NCI-H69 (cell line): ENCODE measurements at regions not wholly inside any gene's neighbourhood (a gene's known extent, or its start where the extent isn't known, plus 50 kb on each side); places are given as distances from the start of the nearest gene placed in this dataset.
"Not testable (repeated sequence)": the region's sequence is repeated elsewhere in the genome, so short reads cannot be mapped to it uniquely, and the experiment has no call there.

Experiments used
- DNase-seq: peaks from one replicate; lab custom pipeline; 2025; lab: John Stamatoyannopoulos, UW

- DNase-seq: no peak
These were observed 126.3 kb upstream of the TACR1 start for GRCh38 chr2:75325594-75325993.

- no peak for DNase-seq
These were observed 125.6 kb upstream of the TACR1 start for GRCh38 chr2:75324861-75325284.

GRCh38 chr2:75324141-75324540 is 124.8 kb upstream of the TACR1 start:
- no peak for DNase-seq

GRCh38 chr2:75321599-75321922 is 122.2 kb upstream of the TACR1 start:
- DNase-seq: no peak

- DNase-seq: no peak
These were observed 121.7 kb upstream of the TACR1 start for GRCh38 chr2:75320898-75321598.

DNA sequence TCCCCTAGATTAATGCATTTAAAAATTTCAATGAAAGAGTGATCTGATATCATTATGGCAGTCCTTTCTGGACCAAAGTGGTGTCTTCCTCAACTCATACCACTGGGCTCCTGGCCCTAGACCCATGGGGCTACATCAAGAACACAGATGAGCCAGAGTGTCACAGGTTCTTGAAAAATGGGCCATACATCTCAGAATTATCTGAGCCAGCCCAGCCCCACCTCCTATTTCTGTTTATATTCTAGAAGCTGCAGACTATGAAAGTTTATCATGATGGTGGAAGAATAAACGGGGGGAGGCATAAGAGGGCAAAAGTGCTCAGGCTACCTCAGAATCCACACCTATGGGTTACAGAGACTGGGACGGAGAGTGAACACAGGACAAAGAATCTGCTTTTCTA is 120.6 kb upstream of the TACR1 start:
- no peak for DNase-seq

GRCh38 chr2:75317802-75318201 is 118.5 kb upstream of the TACR1 start:
- DNase-seq: no peak

DNA sequence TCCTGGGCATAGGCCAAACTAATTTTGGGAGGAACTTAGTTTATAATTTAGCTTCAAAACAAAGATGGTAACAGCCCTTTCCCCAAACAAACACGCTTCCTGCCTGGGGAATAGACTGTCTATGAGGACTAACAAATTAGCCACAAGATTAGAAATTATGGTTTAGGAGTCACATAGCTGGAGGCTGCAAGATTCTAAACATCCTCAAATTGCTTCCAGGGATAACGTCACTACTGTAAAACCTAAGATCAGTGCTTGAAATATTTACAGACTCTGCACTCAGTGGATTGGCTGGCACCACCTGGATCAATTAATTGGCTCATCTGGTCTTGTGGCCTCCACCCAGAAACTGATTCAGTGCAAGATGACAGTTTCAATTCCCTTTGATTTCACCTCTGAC is 118.0 kb upstream of the TACR1 start:
- DNase-seq: no peak

DNA sequence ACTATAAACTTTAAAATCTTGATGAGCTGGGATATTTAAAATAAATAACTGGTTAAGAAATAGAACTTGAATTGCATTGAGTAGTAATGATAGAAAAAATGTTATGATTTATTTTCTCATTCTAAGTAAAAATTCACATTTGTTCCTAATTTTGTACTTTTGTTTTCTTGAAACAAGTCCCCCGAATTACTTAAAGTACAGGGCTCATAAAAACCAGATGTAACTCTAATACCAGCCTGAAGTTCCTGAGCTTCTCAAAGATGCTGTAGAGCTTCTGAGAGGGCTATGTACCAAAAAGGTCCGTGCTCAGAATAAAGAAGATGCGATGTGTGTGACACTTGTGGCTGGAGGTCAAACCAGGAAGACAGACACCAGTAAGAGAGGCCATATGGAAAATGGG is 116.1 kb upstream of the TACR1 start:
- DNase-seq: no peak

DNA sequence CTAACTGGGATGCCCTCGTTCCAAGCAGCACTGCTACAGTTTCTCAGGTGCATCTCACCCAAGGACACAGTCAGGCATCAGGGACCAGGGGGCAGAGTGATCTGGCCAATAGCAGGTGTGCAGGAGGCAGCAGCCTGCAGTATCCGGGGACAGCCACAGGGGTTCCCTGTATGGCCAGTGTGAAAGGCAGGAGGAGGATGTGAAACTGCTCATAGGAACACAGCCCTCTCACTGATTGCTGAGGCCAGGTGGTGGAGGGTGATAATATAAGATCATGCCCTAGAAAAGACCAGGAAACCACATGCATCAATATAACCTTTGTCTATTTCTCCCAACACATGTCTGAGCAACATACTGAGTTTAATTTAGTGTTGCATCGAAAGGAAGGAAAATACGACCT is 112.7 kb upstream of the TACR1 start:
- peak; percentile 10 for DNase-seq

DNA sequence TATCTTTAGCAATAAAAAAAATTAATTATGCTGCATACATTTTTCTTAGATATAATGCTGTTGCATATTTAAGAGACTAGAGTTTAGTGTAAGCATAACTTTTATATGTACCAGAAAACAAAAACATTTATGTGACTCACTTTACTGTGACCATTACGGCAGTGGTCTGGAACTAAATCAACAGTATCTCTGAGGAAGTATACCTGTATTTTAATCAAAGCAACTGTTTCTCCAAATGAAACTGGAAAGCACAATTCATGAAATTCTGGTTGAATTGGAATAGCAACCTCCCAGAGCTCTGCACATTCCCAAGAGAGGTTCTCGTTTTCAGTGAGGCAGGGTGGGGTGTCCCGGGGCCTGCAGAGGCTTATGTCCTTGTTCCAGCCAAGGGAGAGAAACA is 112.2 kb upstream of the TACR1 start:
- DNase-seq: no peak

DNA sequence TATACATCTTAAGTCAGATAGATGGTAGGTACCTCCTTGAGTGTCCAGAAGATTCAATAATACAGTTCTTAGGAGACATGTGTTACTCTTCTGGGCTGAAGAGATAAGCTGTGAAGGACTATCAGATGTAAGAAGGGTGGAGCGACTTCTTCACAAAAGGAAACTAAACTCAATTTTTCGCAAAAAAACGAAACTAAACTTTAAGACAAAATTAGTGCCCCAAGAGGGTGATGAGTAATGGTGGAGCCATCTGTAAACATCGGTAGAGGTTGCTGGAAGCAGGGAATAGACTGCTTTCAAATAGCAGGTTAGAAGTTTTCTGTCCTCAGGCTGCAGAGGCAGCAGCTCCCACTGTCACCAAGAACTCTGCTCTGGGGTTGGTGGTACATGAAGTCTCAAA is 111.6 kb upstream of the TACR1 start:
- no peak for DNase-seq

GRCh38 chr2:75309596-75310463 is 110.5 kb upstream of the TACR1 start:
- DNase-seq: no peak

GRCh38 chr2:75303227-75303626 is 103.9 kb upstream of the TACR1 start:
- DNase-seq: no peak

DNA sequence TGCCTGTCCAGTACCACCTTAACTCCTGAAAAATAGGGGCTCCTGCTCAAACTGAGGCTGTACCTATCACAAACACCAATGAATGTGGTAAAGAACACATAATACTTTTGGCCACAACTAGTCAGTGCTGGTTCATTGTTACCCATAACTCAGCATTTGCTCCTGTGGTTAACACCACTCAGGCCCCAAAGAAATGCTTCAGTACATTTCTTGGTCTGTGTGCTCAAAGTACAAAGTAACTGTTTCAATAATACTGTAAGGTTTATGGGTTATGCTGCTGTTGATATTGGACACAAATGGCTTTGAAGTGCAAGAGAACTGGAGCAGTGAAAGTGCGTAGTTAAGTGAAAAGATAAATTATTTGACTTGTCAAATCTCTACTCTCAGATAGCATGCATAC is 95.0 kb upstream of the TACR1 start:
- no peak for DNase-seq

- DNase-seq: no peak
These were observed 93.5 kb upstream of the TACR1 start for GRCh38 chr2:75292826-75293225.

DNA sequence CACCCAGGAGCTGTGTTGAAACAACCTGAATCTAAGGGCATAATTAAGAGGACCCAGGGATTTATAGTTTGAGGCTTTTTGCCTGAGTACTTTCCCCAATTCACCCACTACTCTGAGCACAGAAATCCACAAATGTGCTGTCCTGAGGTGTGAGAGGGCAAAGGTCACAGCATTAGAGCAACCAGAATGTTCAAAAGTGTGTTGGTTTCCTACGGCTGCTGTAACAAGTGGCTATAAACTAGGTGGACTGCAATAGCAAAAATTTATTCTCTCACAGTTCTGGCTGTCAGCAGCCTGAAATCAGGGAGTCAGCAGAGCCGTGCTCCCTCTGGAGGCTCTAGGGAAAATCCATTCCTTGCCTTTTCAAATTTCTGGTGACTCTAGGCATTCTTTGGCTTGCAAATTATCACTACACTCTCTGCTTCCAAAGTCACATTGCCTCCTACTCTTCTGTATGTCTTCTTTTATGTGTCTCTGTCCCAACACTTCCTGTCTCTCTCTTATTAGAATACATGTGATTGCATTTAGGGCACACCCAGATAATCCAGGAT is 91.4 kb upstream of the TACR1 start:
- DNase-seq: no peak

GRCh38 chr2:75289771-75290170 is 90.5 kb upstream of the TACR1 start:
- DNase-seq: no peak

- not testable (repeated sequence) for DNase-seq
These were observed 89.9 kb upstream of the TACR1 start for GRCh38 chr2:75289178-75289577.

GRCh38 chr2:75288760-75289159 is 89.4 kb upstream of the TACR1 start:
- DNase-seq: no peak

DNA sequence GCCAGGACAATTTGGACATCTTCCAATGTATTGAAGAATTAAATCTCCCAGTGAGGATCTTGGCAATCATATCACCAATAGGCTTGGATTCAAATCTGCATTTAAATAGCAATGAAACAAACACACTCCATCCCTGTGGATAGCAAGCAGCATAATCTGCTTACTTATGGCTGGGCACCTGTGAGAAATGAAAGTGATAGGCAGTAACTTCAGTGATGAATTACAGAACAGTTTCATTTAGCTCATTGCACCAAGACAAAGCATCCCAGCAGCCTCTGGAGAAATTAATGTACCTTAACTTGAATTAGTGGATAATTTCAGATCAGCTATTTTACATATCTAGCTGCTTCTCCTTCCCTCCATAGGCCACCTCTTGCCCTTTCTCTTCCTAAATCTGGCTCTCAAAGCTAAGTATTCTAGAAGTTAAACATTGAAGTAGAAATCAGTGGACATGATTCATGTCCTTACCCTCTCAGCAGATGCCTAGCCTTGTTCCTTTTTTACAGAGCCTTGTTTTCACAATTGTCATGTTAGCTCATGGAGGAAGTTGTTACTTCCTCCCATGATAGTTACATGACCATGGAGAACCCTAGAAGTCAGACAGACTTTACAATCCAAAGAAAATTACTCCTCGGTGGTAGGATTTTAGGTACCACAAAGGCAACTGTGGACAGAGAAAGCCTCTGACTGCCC is 88.5 kb upstream of the TACR1 start:
- no peak for DNase-seq

DNA sequence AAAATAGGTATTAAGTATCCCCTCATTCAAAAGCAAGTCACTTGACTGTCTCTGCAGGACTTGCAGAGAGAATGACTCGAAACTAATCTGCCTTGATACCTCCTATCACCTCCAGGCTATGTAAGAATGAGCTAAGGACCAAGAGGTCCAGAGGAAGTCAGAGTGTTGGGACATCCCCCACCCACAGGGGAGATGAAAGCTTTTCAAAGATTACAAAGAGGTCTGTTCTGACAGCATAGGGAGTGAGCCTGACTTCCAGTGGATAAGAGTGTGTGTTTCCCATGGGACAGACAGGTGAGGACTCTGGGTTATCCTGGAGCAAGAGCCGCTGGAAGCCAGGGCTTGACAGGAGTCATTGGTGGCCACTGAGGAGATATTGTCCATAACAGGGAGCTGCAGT is 85.0 kb upstream of the TACR1 start:
- no peak for DNase-seq
